ENCODE measurements at regions not wholly inside any gene's neighbourhood (a gene's known extent, or its start where the extent isn't known, plus 50 kb on each side); places are given as distances from the start of the nearest gene placed in this dataset.

DNA sequence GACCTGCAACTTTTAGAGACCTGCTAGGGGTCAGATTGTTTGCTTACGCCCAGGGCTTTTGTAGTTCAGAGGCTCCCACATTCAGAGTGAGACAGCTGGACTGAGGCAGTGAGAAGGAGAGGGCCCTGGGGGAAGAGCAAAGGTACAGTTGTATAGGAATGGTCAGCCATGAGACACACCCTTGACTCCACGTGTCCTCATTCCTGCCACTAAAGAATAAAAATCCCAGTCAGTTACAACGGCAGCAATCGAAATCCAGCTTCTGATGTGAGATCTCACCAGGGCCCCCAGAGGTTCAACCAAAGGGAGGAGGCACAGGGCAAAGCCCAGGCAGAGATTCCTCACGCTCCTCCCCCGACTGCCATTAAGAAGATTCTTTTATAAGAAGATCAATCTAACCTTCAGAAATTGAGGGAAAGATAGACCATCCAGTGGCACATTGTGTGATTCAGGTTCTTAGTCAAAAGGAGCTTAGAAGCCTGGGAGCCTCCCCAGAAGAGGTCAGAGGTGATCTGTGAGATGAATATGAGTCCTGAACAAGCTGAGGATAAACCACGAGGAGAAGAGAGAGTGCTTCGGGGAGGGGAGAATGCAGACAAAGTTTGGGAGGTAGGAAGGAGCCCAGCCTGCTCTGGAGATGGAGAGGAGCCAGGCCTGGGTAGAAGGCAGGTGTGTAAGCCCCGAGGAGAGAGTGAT lies 317.0 kb downstream of the CYP26B1 start:
- TF ChIP-seq POLR2A (IDR thresholded peaks at IDR 0.05; ENCODE audit: low read depth, low read length) (no peak), ZNF24 (IDR thresholded peaks at IDR 0.05) (no peak), MXI1 (IDR thresholded peaks at IDR 0.05; ENCODE audit: low read depth, low read length) (no peak), CBX3 (IDR thresholded peaks at IDR 0.05; ENCODE audit: borderline replicate concordance, low read depth) (no peak), IRF4 (IDR thresholded peaks at IDR 0.05; ENCODE audit: low read depth, low read length) (no peak), SIN3A (IDR thresholded peaks at IDR 0.05; ENCODE audit: low read depth, low read length) (no peak), SREBF1 (IDR thresholded peaks at IDR 0.05; ENCODE audit: low read length) (no peak), CHD4 (IDR thresholded peaks at IDR 0.05) (no peak)
- TF ChIP-seq, protein P1, sequence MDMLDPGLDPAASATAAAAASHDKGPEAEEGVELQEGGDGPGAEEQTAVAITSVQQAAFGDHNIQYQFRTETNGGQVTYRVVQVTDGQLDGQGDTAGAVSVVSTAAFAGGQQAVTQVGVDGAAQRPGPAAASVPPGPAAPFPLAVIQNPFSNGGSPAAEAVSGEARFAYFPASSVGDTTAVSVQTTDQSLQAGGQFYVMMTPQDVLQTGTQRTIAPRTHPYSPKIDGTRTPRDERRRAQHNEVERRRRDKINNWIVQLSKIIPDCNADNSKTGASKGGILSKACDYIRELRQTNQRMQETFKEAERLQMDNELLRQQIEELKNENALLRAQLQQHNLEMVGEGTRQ (IDR thresholded peaks at IDR 0.05; ENCODE audit: borderline replicate concordance, low read depth, low read length), result no peak
- TF ChIP-seq, protein P2, sequence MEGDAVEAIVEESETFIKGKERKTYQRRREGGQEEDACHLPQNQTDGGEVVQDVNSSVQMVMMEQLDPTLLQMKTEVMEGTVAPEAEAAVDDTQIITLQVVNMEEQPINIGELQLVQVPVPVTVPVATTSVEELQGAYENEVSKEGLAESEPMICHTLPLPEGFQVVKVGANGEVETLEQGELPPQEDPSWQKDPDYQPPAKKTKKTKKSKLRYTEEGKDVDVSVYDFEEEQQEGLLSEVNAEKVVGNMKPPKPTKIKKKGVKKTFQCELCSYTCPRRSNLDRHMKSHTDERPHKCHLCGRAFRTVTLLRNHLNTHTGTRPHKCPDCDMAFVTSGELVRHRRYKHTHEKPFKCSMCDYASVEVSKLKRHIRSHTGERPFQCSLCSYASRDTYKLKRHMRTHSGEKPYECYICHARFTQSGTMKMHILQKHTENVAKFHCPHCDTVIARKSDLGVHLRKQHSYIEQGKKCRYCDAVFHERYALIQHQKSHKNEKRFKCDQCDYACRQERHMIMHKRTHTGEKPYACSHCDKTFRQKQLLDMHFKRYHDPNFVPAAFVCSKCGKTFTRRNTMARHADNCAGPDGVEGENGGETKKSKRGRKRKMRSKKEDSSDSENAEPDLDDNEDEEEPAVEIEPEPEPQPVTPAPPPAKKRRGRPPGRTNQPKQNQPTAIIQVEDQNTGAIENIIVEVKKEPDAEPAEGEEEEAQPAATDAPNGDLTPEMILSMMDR (IDR thresholded peaks at IDR 0.05 in 2 of 3, conservative IDR thresholded peaks at IDR 0.05 in 1 of 3; ENCODE audit: control insufficient read depth in 2 of 3, extremely low read depth in 1 of 3, insufficient read depth in 1 of 3, low read depth in 3 of 3, low read length in 3 of 3), result no peak
- TF ChIP-seq, protein P3, sequence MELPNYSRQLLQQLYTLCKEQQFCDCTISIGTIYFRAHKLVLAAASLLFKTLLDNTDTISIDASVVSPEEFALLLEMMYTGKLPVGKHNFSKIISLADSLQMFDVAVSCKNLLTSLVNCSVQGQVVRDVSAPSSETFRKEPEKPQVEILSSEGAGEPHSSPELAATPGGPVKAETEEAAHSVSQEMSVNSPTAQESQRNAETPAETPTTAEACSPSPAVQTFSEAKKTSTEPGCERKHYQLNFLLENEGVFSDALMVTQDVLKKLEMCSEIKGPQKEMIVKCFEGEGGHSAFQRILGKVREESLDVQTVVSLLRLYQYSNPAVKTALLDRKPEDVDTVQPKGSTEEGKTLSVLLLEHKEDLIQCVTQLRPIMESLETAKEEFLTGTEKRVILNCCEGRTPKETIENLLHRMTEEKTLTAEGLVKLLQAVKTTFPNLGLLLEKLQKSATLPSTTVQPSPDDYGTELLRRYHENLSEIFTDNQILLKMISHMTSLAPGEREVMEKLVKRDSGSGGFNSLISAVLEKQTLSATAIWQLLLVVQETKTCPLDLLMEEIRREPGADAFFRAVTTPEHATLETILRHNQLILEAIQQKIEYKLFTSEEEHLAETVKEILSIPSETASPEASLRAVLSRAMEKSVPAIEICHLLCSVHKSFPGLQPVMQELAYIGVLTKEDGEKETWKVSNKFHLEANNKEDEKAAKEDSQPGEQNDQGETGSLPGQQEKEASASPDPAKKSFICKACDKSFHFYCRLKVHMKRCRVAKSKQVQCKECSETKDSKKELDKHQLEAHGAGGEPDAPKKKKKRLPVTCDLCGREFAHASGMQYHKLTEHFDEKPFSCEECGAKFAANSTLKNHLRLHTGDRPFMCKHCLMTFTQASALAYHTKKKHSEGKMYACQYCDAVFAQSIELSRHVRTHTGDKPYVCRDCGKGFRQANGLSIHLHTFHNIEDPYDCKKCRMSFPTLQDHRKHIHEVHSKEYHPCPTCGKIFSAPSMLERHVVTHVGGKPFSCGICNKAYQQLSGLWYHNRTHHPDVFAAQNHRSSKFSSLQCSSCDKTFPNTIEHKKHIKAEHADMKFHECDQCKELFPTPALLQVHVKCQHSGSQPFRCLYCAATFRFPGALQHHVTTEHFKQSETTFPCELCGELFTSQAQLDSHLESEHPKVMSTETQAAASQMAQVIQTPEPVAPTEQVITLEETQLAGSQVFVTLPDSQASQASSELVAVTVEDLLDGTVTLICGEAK (IDR thresholded peaks at IDR 0.05; ENCODE audit: borderline replicate concordance), result no peak
- TF ChIP-seq, protein P4, sequence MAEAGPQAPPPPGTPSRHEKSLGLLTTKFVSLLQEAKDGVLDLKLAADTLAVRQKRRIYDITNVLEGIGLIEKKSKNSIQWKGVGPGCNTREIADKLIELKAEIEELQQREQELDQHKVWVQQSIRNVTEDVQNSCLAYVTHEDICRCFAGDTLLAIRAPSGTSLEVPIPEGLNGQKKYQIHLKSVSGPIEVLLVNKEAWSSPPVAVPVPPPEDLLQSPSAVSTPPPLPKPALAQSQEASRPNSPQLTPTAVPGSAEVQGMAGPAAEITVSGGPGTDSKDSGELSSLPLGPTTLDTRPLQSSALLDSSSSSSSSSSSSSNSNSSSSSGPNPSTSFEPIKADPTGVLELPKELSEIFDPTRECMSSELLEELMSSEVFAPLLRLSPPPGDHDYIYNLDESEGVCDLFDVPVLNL (IDR thresholded peaks at IDR 0.05; ENCODE audit: low read depth, low read length), result no peak

All from GM12878 (cell line).